Heart right ventricle (tissue), 16 donors: ENCODE measurements at regions not wholly inside any gene's neighbourhood (a gene's known extent, or its start where the extent isn't known, plus 50 kb on each side); places are given as distances from the start of the nearest gene placed in this dataset.

Source experiments
- ATAC-seq, 8 donors: fragments of 200-7000 bp; cut with Tn5 transposase; one replicate each; pipeline ENCODE4 v1.9.1; 2020; ENCODE audit warnings: mild to moderate bottlenecking in 8 of 8, moderate library complexity in 8 of 8, moderate number of reproducible peaks in 1 of 8
- DNase-seq, 2 donors: peaks; one replicate each; pipeline ENCODE4 v3.0.0-alpha.2; 2020
- H3K27ac ChIP-seq, 10 donors: fragments of 200-600 bp; sonication (generic) in 2 of 10; one replicate each; pipeline versions ENCODE4 v1.5.0 to v1.8.0; 2020 to 2022; ENCODE audit warnings: mild to moderate bottlenecking in 3 of 10
- H3K27me3 ChIP-seq, 7 donors: fragments of 200-600 bp; one replicate each; pipeline ENCODE4 v1.8.0; 2021 to 2022; ENCODE audit warnings: mild to moderate bottlenecking in 2 of 7
- H3K36me3 ChIP-seq, 9 donors: fragments of 200-600 bp; sonication (generic) in 1 of 9; one replicate each; pipeline versions ENCODE4 v1.5.0 to v1.8.0; 2020 to 2022; ENCODE audit warnings: mild to moderate bottlenecking in 2 of 9
- H3K4me1 ChIP-seq, 9 donors: fragments of 200-600 bp; sonication (generic) in 1 of 9; one replicate each; pipeline versions ENCODE4 v1.5.0 to v1.8.0; 2020 to 2022; ENCODE audit warnings: mild to moderate bottlenecking in 4 of 9
- H3K4me3 ChIP-seq, 10 donors: fragments of 200-600 bp; sonication (generic) in 2 of 10; one replicate each; pipeline versions ENCODE4 v1.5.0 to v1.8.0; 2020 to 2022; ENCODE audit warnings: mild to moderate bottlenecking in 7 of 10, moderate library complexity in 2 of 10
- H3K9me3 ChIP-seq, 11 donors: fragments of 200-600 bp in 10 of 11; sonication (generic) in 2 of 11; one replicate each; pipeline versions ENCODE4 v1.5.0 to v1.8.0; 2013 to 2022; ENCODE audit warnings: mild to moderate bottlenecking in 2 of 11, control low read depth in 1 of 11, moderate library complexity in 1 of 11
- WGBS, 2 donors: extraction: QIAGEN DNeasy Blood & Tissue Kit; methylation state at CpG; one replicate each; pipeline ENCODE4 v1.1.7; 2013; ENCODE audit warnings: inconsistent platforms in 1 of 2; 5-methylcytosine and 5-hydroxymethylcytosine counted together
- intact Hi-C, 10 donors: fragments of 100-400 bp; cut with DNase I; formaldehyde crosslinking; loops; one replicate each; pipeline versions ENCODE4 v1.11.1 to v1.14.2; 2022
- TF ChIP-seq, protein P1 (sequence below), 9 donors: fragments of 200-600 bp; sonication (generic) in 2 of 9; IDR thresholded peaks; one replicate each; pipeline versions ENCODE4 v1.5.0 to v1.8.0; 2021 to 2022; ENCODE audit warnings: antibody characterized with exemption in 9 of 9, mild to moderate bottlenecking in 5 of 9, moderate library complexity in 1 of 9
- donor health status: Arrhythmogenic right ventricular cardiomyopathy.
- donor health status: ischemic (EF 13 %, LVEDD 7.1; RV severe dilation, severe dysfunction).
- donor health status: healthy with polysubstance abuse.
- donor health status: DM: no; HTN: yes; CAD: no.
- donor health status: DM: no; HTN: no; CAD: no.
- donor health status: ischemic (EF 25% LVEDD 6.9; RV normal size, moderate dysfunction).
- donor health status: ischemic (EF 25% LVEDD 5.7; RV mildly dilated, moderate dysfunction).
- donor health status: healthy.
- donor health status: DM: yes; HTN: yes; CAD: no.
- donor health status: Ischemic cardiomyopathy.
- donor health status: ischemic (EF 35%, LVEDD 5.7; RV mildly dilated, moderate dysfunction).
- donor health status: nonischemic (EF 11% LVEDD 7.7; RV severe dilation, severe dysfunction).
- donor health status: DM: yes; HTN: yes; CAD: no.
- donor health status: PGD.
- donor health status: ischemic (EF 29% LVEDD 5.4; RV normal size, mild dysfunction).
- donor health status: nonischemic (EF 23%, LVEDD 6.1; RV moderate dilation, normal function).

DNA sequence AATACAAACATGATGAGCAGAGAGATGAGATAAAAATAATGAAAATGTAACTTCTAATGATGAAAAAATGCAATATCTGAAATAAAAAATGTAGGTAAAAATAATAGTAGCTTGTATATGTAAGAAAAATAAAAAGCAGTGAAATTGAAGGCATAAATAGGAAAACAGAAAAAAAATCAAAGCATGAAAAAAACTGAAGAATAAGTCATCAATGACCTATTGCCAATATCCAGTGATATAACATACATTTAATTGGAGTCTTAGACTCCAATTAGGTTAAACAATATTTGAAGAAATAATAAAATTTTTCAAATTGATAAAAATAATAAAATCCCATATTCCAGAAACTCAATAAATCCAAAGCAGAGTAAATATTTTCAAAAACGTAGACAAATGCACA is 114.0 kb upstream of the HDGFL1 start:
- no peak overlapping the region for H3K4me3 ChIP-seq
- 99 to 100% methylated on average over 1 of the region's 1 CpG for WGBS, 2 donors
- no peak overlapping the region for H3K27ac ChIP-seq
- H3K4me1 ChIP-seq: no peaks in the 10 kb centered on the region
- H3K9me3 ChIP-seq: peaks cover 0 to 7% (median 0%) of the 10 kb centered on the region in 11 donors
- TF ChIP-seq, protein P1, sequence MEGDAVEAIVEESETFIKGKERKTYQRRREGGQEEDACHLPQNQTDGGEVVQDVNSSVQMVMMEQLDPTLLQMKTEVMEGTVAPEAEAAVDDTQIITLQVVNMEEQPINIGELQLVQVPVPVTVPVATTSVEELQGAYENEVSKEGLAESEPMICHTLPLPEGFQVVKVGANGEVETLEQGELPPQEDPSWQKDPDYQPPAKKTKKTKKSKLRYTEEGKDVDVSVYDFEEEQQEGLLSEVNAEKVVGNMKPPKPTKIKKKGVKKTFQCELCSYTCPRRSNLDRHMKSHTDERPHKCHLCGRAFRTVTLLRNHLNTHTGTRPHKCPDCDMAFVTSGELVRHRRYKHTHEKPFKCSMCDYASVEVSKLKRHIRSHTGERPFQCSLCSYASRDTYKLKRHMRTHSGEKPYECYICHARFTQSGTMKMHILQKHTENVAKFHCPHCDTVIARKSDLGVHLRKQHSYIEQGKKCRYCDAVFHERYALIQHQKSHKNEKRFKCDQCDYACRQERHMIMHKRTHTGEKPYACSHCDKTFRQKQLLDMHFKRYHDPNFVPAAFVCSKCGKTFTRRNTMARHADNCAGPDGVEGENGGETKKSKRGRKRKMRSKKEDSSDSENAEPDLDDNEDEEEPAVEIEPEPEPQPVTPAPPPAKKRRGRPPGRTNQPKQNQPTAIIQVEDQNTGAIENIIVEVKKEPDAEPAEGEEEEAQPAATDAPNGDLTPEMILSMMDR (IDR thresholded peaks at IDR 0.05): no peak
- ATAC-seq: no peak
- H3K36me3 ChIP-seq: no peaks in the 10 kb centered on the region
- no peak for DNase-seq
- intact Hi-C loops: no loop called here
- no peaks in the 10 kb centered on the region for H3K27me3 ChIP-seq

DNA sequence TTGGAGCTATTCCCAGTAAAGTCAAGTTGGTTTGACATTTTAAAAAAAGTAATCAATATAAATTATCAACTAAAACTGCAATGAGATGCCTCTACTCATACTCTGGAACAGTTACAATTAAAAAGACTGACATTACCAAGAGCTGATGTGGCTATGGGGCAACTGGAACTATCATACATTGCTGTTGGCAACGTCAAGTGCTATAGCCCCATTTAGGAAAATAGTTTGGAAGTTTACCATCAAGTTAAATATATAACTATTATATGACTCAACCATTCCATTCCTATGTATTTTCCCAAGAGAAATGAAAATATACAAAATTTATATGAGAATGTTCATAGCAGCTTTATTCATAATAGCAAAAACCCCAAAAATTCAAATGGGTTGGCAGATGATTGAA is 111.4 kb upstream of the HDGFL1 start:
- H3K36me3 ChIP-seq: no peaks in the 10 kb centered on the region
- H3K4me1 ChIP-seq: no peaks in the 10 kb centered on the region
- no peak overlapping the region for H3K27ac ChIP-seq
- DNase-seq: no peak
- TF ChIP-seq, protein P1 (IDR thresholded peaks at IDR 0.05): no peak
- 78 to 84% methylated on average over 1 of the region's 1 CpG for WGBS, 2 donors
- ATAC-seq: no peak
- peaks cover 0 to 7% (median 0%) of the 10 kb centered on the region in 11 donors for H3K9me3 ChIP-seq
- intact Hi-C loops: no loop called here
- H3K4me3 ChIP-seq: no peak overlapping the region
- H3K27me3 ChIP-seq: no peaks in the 10 kb centered on the region

DNA sequence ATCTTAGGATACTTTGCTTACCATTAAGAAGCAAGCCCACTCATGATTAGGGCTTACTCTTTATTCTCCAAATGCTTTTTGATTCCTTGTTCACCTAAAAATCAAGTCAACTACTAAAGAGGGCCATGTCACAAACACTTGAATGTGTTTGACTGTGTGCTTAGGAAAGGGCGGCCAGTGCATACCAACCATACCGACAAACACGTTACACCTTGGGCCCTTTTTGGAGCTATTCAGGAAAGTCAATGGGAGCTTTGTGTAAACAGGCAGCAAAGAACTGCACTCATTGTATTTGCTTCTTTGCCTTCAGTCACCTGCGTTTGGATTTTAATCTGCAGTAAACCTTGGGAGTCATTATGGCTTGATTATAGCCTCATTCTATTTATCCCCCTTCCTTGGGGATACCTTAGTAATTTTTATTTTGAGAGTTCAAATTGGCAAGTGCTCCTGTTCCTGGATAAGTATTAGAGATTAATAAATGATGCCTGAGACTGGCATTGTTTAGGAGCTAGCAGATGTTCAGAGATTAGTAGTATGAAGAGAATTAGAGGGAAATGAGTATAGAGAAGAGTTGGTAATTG is 102.6 kb upstream of the HDGFL1 start:
- TF ChIP-seq, protein P1 (IDR thresholded peaks at IDR 0.05): no peak
- Histone ChIP-seq H3K9me3 (peaks cover 0 to 3% (median 0%) of the 10 kb centered on the region in 11 donors), H3K27me3 (no peaks in the 10 kb centered on the region), H3K4me1 (peaks cover 0 to 44% (median 22%) of the 10 kb centered on the region in 9 donors), H3K4me3 (no peak overlapping the region), H3K36me3 (no peaks in the 10 kb centered on the region), H3K27ac (peak overlapping the region in 1 of 10 donors; percentile 11)
- WGBS, 2 donors: 60 to 70% methylated on average over 4 of the region's 4 CpGs
- DNase-seq: no peak
- intact Hi-C loops: no loop called here
- no peak for ATAC-seq

DNA sequence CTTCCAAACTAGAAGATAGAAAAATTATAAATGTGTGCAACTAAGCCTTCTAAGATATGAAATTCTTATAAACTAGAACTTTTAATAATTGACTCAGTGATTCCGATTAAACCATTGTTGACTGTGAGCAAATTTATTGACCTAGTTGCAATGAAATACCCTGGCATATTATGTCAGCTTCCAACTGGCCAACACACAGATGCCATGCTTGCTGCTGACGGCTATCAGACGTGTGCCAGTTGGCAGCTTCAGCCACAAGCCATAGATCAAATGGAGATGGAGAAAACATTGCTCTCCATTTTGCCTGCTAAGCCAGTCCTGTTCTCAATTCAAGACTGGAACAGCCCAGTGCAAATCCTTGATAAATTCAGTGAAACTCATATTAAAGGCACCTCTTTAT is 101.7 kb upstream of the HDGFL1 start:
- TF ChIP-seq, protein P1 (IDR thresholded peaks at IDR 0.05): no peak
- no peaks in the 10 kb centered on the region for H3K36me3 ChIP-seq
- no peak overlapping the region for H3K4me3 ChIP-seq
- peaks cover 0 to 3% (median 0%) of the 10 kb centered on the region in 11 donors for H3K9me3 ChIP-seq
- H3K27ac ChIP-seq: no peak overlapping the region
- no peaks in the 10 kb centered on the region for H3K27me3 ChIP-seq
- no peak for DNase-seq
- peaks cover 0 to 48% (median 25%) of the 10 kb centered on the region in 9 donors for H3K4me1 ChIP-seq
- ATAC-seq: no peak
- intact Hi-C loops: no loop called here
- WGBS, 2 donors: 64 to 77% methylated on average over 3 of the region's 3 CpGs
